ENCODE measurements at regions not wholly inside any gene's neighbourhood (a gene's known extent, or its start where the extent isn't known, plus 50 kb on each side); places are given as distances from the start of the nearest gene placed in this dataset.

DNA sequence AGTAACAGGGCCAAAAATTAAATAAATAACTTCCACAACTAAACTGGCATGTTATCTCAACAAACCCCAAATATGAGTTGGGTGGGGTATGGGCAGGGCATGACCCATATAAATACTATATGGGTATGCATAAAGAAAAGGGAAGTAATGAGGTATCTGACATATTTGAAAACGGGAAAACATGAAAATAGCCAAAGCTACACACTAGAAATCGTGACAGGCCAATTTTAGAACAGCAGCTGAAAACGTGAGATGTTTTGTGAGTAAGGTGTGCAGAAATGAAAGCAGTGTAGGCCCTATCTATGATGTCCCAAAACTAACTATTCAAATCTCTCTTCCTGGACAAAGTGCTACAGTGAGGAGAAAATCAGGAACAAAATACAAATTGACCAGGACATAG is 537.9 kb upstream of the NR5A2 start:
- no peak for TF ChIP-seq EZH2 (IDR thresholded peaks at IDR 0.05; ENCODE audit: borderline replicate concordance, low read length)
- TF ChIP-seq, protein P1, sequence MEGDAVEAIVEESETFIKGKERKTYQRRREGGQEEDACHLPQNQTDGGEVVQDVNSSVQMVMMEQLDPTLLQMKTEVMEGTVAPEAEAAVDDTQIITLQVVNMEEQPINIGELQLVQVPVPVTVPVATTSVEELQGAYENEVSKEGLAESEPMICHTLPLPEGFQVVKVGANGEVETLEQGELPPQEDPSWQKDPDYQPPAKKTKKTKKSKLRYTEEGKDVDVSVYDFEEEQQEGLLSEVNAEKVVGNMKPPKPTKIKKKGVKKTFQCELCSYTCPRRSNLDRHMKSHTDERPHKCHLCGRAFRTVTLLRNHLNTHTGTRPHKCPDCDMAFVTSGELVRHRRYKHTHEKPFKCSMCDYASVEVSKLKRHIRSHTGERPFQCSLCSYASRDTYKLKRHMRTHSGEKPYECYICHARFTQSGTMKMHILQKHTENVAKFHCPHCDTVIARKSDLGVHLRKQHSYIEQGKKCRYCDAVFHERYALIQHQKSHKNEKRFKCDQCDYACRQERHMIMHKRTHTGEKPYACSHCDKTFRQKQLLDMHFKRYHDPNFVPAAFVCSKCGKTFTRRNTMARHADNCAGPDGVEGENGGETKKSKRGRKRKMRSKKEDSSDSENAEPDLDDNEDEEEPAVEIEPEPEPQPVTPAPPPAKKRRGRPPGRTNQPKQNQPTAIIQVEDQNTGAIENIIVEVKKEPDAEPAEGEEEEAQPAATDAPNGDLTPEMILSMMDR (conservative IDR thresholded peaks at IDR 0.05 in 1 of 2, IDR thresholded peaks at IDR 0.05 in 1 of 2; ENCODE audit: extremely low read depth in 1 of 2, insufficient read depth in 1 of 2, low read depth in 1 of 2, low read length in 2 of 2), result no peak
